ENCODE measurements at regions not wholly inside any gene's neighbourhood (a gene's known extent, or its start where the extent isn't known, plus 50 kb on each side); places are given as distances from the start of the nearest gene placed in this dataset.
A peak's percentile ranks its signal among the peaks of the same experiment; 100 is the strongest.

GRCh38 chr2:120465989-120466703, 120.2 kb downstream of the INHBB start (continued):
- TF ChIP-seq, protein P1, sequence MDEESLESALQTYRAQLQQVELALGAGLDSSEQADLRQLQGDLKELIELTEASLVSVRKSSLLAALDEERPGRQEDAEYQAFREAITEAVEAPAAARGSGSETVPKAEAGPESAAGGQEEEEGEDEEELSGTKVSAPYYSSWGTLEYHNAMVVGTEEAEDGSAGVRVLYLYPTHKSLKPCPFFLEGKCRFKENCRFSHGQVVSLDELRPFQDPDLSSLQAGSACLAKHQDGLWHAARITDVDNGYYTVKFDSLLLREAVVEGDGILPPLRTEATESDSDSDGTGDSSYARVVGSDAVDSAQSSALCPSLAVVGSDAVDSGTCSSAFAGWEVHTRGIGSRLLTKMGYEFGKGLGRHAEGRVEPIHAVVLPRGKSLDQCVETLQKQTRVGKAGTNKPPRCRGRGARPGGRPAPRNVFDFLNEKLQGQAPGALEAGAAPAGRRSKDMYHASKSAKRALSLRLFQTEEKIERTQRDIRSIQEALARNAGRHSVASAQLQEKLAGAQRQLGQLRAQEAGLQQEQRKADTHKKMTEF (CRISPR knock-in tag; IDR thresholded peaks at IDR 0.05), result peak; percentile 100
- TF ChIP-seq DDIT3 (CRISPR knock-in tag; IDR thresholded peaks at IDR 0.05) (0 out of 2 replicates have a peak, but pooled peaks have one; percentile 60), RAD51 (IDR thresholded peaks at IDR 0.05; ENCODE audit: borderline replicate concordance) (0 out of 2 replicates have a peak, but pooled peaks have one; percentile 19), GATAD2A (CRISPR knock-in tag; IDR thresholded peaks at IDR 0.05) (peak; percentile 99), ARID3A (IDR thresholded peaks at IDR 0.05; ENCODE audit: low read depth, low read length) (peak; percentile 16), ZSCAN21 (CRISPR knock-in tag; IDR thresholded peaks at IDR 0.05; ENCODE audit: borderline replicate concordance) (peak; percentile 87), XRCC5 (optimal IDR thresholded peaks at IDR 0.05; ENCODE audit: low read length) (peak; percentile 97), TGIF2 (CRISPR knock-in tag; IDR thresholded peaks at IDR 0.05) (peak; percentile 74; the same call in 1 of the 2 replicates), ZBTB40 (IDR thresholded peaks at IDR 0.05) (no peak), ZBTB40 (CRISPR knock-in tag; IDR thresholded peaks at IDR 0.05) (peak; percentile 88; the same call in 1 of the 2 replicates), ZNF670 (CRISPR knock-in tag; IDR thresholded peaks at IDR 0.05; ENCODE audit: borderline replicate concordance) (peak; percentile 99), MTERF4 (CRISPR knock-in tag; IDR thresholded peaks at IDR 0.05) (peak; percentile 79)
- TF ChIP-seq, protein P2, sequence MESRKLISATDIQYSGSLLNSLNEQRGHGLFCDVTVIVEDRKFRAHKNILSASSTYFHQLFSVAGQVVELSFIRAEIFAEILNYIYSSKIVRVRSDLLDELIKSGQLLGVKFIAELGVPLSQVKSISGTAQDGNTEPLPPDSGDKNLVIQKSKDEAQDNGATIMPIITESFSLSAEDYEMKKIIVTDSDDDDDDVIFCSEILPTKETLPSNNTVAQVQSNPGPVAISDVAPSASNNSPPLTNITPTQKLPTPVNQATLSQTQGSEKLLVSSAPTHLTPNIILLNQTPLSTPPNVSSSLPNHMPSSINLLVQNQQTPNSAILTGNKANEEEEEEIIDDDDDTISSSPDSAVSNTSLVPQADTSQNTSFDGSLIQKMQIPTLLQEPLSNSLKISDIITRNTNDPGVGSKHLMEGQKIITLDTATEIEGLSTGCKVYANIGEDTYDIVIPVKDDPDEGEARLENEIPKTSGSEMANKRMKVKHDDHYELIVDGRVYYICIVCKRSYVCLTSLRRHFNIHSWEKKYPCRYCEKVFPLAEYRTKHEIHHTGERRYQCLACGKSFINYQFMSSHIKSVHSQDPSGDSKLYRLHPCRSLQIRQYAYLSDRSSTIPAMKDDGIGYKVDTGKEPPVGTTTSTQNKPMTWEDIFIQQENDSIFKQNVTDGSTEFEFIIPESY (CRISPR knock-in tag; IDR thresholded peaks at IDR 0.05), result peak; percentile 52; the same call in 1 of the 2 replicates
